HCT116 (cell line): ENCODE measurements at regions not wholly inside any gene's neighbourhood (a gene's known extent, or its start where the extent isn't known, plus 50 kb on each side); places are given as distances from the start of the nearest gene placed in this dataset.

Experiments
- ATAC-seq: fragments of 200-7000 bp; cut with Tn5 transposase; 2 replicates; pipeline ENCODE4 v1.9.1; 2020; ENCODE audit warnings: mild to moderate bottlenecking, moderate library complexity
- BruUV-seq: library from RNA; stranded (reverse); fragments of 400-500 nt; replicated peaks from 2 replicates; lab custom pipeline; 2021; lab: Mats Ljungman, UMichigan
- CTCF ChIA-PET: fragments of 300-600 bp; sonication (Branson Sonifier 250); formaldehyde crosslinking; loops from one replicate; lab custom pipeline; 2021; ENCODE audit warnings: antibody characterized with exemption; lab: Charles Lee
- POLR2A ChIA-PET: fragments of 300-600, 350-600 bp; sonication (Branson Sonifier 250); formaldehyde crosslinking; loops from one replicate; lab custom pipeline; 2021; ENCODE audit warnings: antibody characterized with exemption; lab: Charles Lee
- RAD21 ChIA-PET, 2 experiments: fragments of 300-600 bp; sonication (Branson Sonifier 250); formaldehyde crosslinking; loops; one replicate each; lab custom pipeline; 2023; ENCODE audit warnings: low total read pairs in 2 of 2; ENCODE audit not compliant: uncharacterized antibody in 2 of 2, unreplicated experiment in 2 of 2, low non-redundant PET in 1 of 2; lab: Charles Lee
- DNase-seq: peaks from one replicate; pipeline ENCODE4 v3.0.0-alpha.2; 2010; ENCODE audit warnings: low read depth, low spot score
- H2AFZ ChIP-seq: fragments of 200-600 bp; shearing (Covaris generic), sonication (generic); 2 replicates; pipeline ENCODE4 v1.6.1; 2017; ENCODE audit warnings: low read depth, mixed run types, mixed read lengths, antibody characterized with exemption, low read length; ENCODE audit not compliant: poor library complexity, severe bottlenecking
- H3K27ac ChIP-seq: 2 replicates; pipeline ENCODE4 v1.5.1; 2012; ENCODE audit warnings: low read depth, low read length
- H3K27me3 ChIP-seq: fragments of 200-600 bp; sonication (generic); 2 replicates; pipeline ENCODE4 v1.6.1; 2016; ENCODE audit warnings: mixed run types, low read length, mixed read lengths; ENCODE audit not compliant: insufficient read depth
- H3K36me3 ChIP-seq, 2 experiments: fragments of 200-500 bp in 1 of 2; fragments of 200-600 bp in 1 of 2; sonication (Bioruptor generic) in 1 of 2; sonication (generic) in 1 of 2; 2 replicates each; pipeline versions ENCODE4 v1.5.1 to v1.6.1; 2014 to 2016; ENCODE audit warnings: low read length in 2 of 2, inconsistent platforms in 1 of 2, mixed read lengths in 1 of 2, mixed run types in 1 of 2; ENCODE audit not compliant: insufficient read depth in 2 of 2, control insufficient read depth in 1 of 2
- H3K4me1 ChIP-seq, 2 experiments: fragments of 200-600 bp in 1 of 2; sonication (generic) in 1 of 2; 2 replicates each; pipeline versions ENCODE4 v1.5.1 to v1.6.1; 2012 to 2017; ENCODE audit warnings: low read length in 2 of 2, inconsistent platforms in 1 of 2, mild to moderate bottlenecking in 1 of 2, mixed read lengths in 1 of 2, mixed run types in 1 of 2, moderate library complexity in 1 of 2; ENCODE audit not compliant: insufficient read depth in 2 of 2, control insufficient read depth in 1 of 2
- H3K4me2 ChIP-seq: fragments of 200-600 bp; sonication (generic); 2 replicates; pipeline ENCODE4 v1.6.1; 2017; ENCODE audit warnings: mixed run types, low read length, mixed read lengths
- H3K4me3 ChIP-seq, 2 experiments: fragments of 200-600 bp in 1 of 2; sonication (generic) in 1 of 2; replicated peaks in 1 of 2; 2 replicates each; pipeline ENCODE4 v1.5.1; 2011 to 2016; ENCODE audit warnings: low read length in 2 of 2, control low read depth in 1 of 2, low read depth in 1 of 2, mild to moderate bottlenecking in 1 of 2, mixed read lengths in 1 of 2, mixed run types in 1 of 2
- H3K79me2 ChIP-seq: fragments of 200-600 bp; sonication (generic); 2 replicates; pipeline ENCODE4 v1.6.1; 2017; ENCODE audit warnings: mild to moderate bottlenecking, mixed run types, low read length, moderate library complexity, mixed read lengths; ENCODE audit not compliant: insufficient read depth
- H3K9ac ChIP-seq: fragments of 200-600 bp; sonication (generic); 2 replicates; pipeline ENCODE4 v1.6.1; 2016; ENCODE audit warnings: low read length, mixed read lengths
- H3K9me2 ChIP-seq: fragments of 200-600 bp; sonication (generic), shearing (Covaris generic); 2 replicates; pipeline ENCODE4 v1.6.1; 2017; ENCODE audit warnings: mixed run types, mild to moderate bottlenecking, moderate library complexity; ENCODE audit not compliant: insufficient read depth
- H3K9me3 ChIP-seq, 2 experiments: fragments of 200-500 bp in 1 of 2; fragments of 200-600 bp in 1 of 2; sonication (Bioruptor generic) in 1 of 2; sonication (generic) in 1 of 2; 2 replicates each; pipeline ENCODE4 v1.6.1; 2014 to 2017; ENCODE audit warnings: low read length in 2 of 2, mixed read lengths in 2 of 2, inconsistent platforms in 1 of 2, low read depth in 1 of 2, mild to moderate bottlenecking in 1 of 2, mixed run types in 1 of 2, moderate library complexity in 1 of 2; ENCODE audit not compliant: control insufficient read depth in 1 of 2, insufficient read depth in 1 of 2
- H4K20me1 ChIP-seq: fragments of 200-600 bp; sonication (generic), shearing (Covaris generic); 2 replicates; pipeline ENCODE4 v1.6.1; 2017; ENCODE audit warnings: mixed run types, mild to moderate bottlenecking, moderate library complexity; ENCODE audit not compliant: insufficient read depth
- CEBPB ChIP-seq: IDR thresholded peaks from 2 replicates; pipeline ENCODE4 v1.6.1; 2012; ENCODE audit warnings: low read depth
- ELF1 ChIP-seq: IDR thresholded peaks from 2 replicates; pipeline ENCODE4 v1.6.1; 2012; ENCODE audit warnings: low read depth, borderline replicate concordance
- EZH2 ChIP-seq: fragments of 200-600 bp; sonication (generic); IDR thresholded peaks from 2 replicates; pipeline ENCODE4 v1.6.1; 2017; ENCODE audit warnings: antibody characterized with exemption, mixed run types
- JUND ChIP-seq: IDR thresholded peaks from 2 replicates; pipeline ENCODE4 v1.6.1; 2012
- MAX ChIP-seq: IDR thresholded peaks from 2 replicates; pipeline ENCODE4 v1.6.1; 2012
- POLR2A ChIP-seq: IDR thresholded peaks from 2 replicates; pipeline ENCODE4 v1.7.0; 2011; ENCODE audit warnings: borderline replicate concordance; ENCODE audit not compliant: insufficient read depth, insufficient read length; ENCODE audit errors: extremely low read depth
- POLR2AphosphoS5 ChIP-seq: IDR thresholded peaks from 2 replicates; pipeline ENCODE4 v1.6.1; 2011; ENCODE audit warnings: mild to moderate bottlenecking, low read depth, low read length, moderate library complexity
- SIN3A ChIP-seq: IDR thresholded peaks from 2 replicates; pipeline ENCODE4 v1.6.1; 2012; ENCODE audit warnings: low read depth
- SP1 ChIP-seq: IDR thresholded peaks from 2 replicates; pipeline ENCODE4 v1.6.1; 2012; ENCODE audit warnings: low read depth
- SRF ChIP-seq: IDR thresholded peaks from 2 replicates; pipeline ENCODE4 v1.6.1; 2012; ENCODE audit warnings: low read depth
- TCF7L2 ChIP-seq: IDR thresholded peaks from 2 replicates; pipeline ENCODE4 v1.7.0; 2011; ENCODE audit warnings: borderline replicate concordance, inconsistent platforms; ENCODE audit not compliant: insufficient read depth, insufficient read length; ENCODE audit errors: extremely low read depth
- YY1 ChIP-seq: IDR thresholded peaks from 2 replicates; pipeline ENCODE4 v1.6.1; 2011; ENCODE audit warnings: low read length, low read depth, moderate library complexity, mild to moderate bottlenecking; ENCODE audit not compliant: insufficient replicate concordance; ENCODE audit errors: extremely low read depth
- ZFX ChIP-seq: fragments of 450-650 bp; IDR thresholded peaks from 2 replicates; pipeline ENCODE4 v1.6.1; 2017
- ZNF274 ChIP-seq: fragments of 200-500 bp; sonication (Bioruptor generic); IDR thresholded peaks from 2 replicates; pipeline ENCODE4 v1.6.1; 2014; ENCODE audit warnings: mild to moderate bottlenecking, low read depth, low read length, inconsistent platforms
- intact Hi-C: fragments of 100-400 bp; cut with micrococcal nuclease; formaldehyde crosslinking; loops from 2 replicates; pipeline ENCODE4 v1.10.0; 2022
- TF ChIP-seq, protein P1 (sequence below): IDR thresholded peaks from 2 replicates; pipeline ENCODE4 v1.6.1; 2012
- TF ChIP-seq, protein P2 (sequence below), 3 experiments: fragments of 200-600 bp in 1 of 3; sonication (generic) in 1 of 3; IDR thresholded peaks in 2 of 3; conservative IDR thresholded peaks in 1 of 3; 2 replicates each; pipeline ENCODE4 v1.5.1; 2012 to 2017; ENCODE audit warnings: low read depth in 2 of 3, low read length in 2 of 3, antibody characterized with exemption in 1 of 3, borderline replicate concordance in 1 of 3, control low read depth in 1 of 3, mild to moderate bottlenecking in 1 of 3, mixed read lengths in 1 of 3, mixed run types in 1 of 3, moderate library complexity in 1 of 3; ENCODE audit not compliant: insufficient read depth in 1 of 3

- Histone ChIP-seq H4K20me1 (no peaks in the 10 kb centered on the region), H3K9me2 (no peaks in the 10 kb centered on the region), H2AFZ (no peak overlapping the region), H3K4me3 (no peak overlapping the region), H3K9ac (no peak overlapping the region), H3K79me2 (no peaks in the 10 kb centered on the region), H3K27ac (no peak overlapping the region), H3K36me3 (no peaks in the 10 kb centered on the region), H3K27me3 (no peaks in the 10 kb centered on the region), H3K4me2 (no peak overlapping the region), H3K9me3 (no peaks in the 10 kb centered on the region), H3K4me1 (no peaks in the 10 kb centered on the region)
- no TSS peak for BruUV-seq
- RAD21 ChIA-PET: no interaction called here
- POLR2A ChIA-PET: no interaction called here
- intact Hi-C loops: no loop called here
- CTCF ChIA-PET: no interaction called here
- DNase-seq (no peak), ATAC-seq (no peak)
- no peak for TF ChIP-seq MAX
- TF ChIP-seq, protein P1, sequence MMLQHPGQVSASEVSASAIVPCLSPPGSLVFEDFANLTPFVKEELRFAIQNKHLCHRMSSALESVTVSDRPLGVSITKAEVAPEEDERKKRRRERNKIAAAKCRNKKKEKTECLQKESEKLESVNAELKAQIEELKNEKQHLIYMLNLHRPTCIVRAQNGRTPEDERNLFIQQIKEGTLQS: no peak
- no peak for TF ChIP-seq SP1
- no peak for TF ChIP-seq SRF
- no peak for TF ChIP-seq CEBPB
- TF ChIP-seq TCF7L2: no peak
- TF ChIP-seq, protein P2, sequence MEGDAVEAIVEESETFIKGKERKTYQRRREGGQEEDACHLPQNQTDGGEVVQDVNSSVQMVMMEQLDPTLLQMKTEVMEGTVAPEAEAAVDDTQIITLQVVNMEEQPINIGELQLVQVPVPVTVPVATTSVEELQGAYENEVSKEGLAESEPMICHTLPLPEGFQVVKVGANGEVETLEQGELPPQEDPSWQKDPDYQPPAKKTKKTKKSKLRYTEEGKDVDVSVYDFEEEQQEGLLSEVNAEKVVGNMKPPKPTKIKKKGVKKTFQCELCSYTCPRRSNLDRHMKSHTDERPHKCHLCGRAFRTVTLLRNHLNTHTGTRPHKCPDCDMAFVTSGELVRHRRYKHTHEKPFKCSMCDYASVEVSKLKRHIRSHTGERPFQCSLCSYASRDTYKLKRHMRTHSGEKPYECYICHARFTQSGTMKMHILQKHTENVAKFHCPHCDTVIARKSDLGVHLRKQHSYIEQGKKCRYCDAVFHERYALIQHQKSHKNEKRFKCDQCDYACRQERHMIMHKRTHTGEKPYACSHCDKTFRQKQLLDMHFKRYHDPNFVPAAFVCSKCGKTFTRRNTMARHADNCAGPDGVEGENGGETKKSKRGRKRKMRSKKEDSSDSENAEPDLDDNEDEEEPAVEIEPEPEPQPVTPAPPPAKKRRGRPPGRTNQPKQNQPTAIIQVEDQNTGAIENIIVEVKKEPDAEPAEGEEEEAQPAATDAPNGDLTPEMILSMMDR (IDR thresholded peaks at IDR 0.05 in 2 of 3, conservative IDR thresholded peaks at IDR 0.05 in 1 of 3; ENCODE audit: borderline replicate concordance in 1 of 3, insufficient read depth in 1 of 3, low read depth in 2 of 3, low read length in 2 of 3): no peak
- TF ChIP-seq EZH2: no peak
- TF ChIP-seq JUND: no peak
- no peak for TF ChIP-seq ELF1
- TF ChIP-seq YY1: no peak
- no peak for TF ChIP-seq POLR2AphosphoS5
- no peak for TF ChIP-seq ZNF274
- TF ChIP-seq POLR2A: no peak
- no peak for TF ChIP-seq ZFX
- no peak for TF ChIP-seq SIN3A
These were observed 54.3 kb upstream of the TET2 start for GRCh38 chr4:105092356-105092755.
